Renal cortical epithelial cell (primary cell): ENCODE measurements at regions not wholly inside any gene's neighbourhood (a gene's known extent, or its start where the extent isn't known, plus 50 kb on each side); places are given as distances from the start of the nearest gene placed in this dataset.
A peak's percentile ranks its signal among the peaks of the same experiment; 100 is the strongest.

ENCODE experiments used
- DNase-seq: peaks from one replicate; pipeline ENCODE4 v3.0.0-alpha.2; 2011; ENCODE audit warnings: low read depth

DNA sequence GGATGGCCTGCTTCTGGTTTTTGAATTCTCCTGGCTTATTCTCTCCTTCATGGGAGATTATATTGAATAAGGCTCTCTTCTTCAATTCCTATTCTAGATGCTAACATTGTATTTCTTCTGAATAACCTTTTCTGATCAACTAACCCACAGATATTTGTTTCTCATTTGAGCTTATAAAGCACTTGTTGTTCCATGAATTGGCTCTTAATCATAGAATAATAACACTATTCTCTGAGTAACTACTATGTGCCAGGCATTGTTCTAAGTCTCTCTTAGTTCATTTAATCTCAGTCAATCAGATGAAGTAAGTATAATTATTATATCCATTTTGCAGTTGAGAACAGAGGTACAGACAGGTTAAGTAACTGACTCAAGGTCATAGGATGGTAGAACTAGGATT is 136.3 kb upstream of the MLIP start:
- DNase-seq, result no peak

DNA sequence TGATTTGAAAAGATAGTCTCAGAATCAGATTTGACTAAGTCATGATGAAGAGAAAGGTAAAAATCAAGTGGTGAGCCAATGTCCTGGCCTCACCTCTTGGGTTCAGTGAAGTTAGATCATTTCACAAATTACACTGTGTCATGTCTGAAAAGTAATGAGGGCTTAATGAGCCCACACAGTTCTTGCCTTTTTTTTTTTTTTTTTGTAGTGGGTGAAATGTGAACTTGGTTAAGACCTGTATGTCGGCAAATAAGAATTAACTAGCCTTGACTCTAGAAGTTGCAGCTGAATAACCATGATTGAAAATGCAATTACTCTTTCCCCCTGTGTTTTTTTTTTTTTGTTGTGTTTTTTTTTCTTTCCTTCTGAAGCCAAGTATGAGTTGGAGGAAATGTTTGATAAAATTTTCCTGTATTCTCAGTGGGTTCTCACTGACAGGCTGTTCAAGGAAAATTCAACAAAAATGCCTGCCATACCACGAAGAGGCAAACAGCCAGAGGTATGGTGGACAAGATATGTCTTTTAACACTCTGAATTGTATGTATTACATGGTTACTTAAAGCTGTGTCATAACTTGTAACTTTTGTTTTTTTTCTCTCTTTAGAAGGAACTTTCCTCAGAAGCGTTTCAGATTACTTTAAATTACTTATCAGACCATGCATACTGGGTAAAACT is 135.2 kb upstream of the MLIP start:
- peak; percentile 94 for DNase-seq

DNA sequence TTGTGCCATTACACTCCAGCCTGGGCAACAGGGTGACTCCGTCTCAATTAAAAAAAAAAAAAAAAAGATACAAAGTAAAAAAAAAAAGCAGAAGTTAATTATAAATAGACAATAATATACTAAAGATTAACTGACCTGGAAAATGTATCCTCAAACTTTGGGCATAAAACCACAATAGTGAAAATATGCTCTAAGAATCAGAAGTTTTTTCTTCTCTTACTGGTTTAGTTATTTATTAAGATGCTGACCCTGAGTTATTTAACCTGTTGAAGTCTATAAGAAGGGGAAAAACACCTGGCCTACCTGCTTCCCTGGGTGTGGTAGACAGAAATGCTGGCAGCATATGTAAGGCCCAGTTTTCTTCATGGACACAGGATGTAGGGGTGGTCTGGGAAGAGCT is 133.7 kb upstream of the MLIP start:
- peak; percentile 41 for DNase-seq

DNA sequence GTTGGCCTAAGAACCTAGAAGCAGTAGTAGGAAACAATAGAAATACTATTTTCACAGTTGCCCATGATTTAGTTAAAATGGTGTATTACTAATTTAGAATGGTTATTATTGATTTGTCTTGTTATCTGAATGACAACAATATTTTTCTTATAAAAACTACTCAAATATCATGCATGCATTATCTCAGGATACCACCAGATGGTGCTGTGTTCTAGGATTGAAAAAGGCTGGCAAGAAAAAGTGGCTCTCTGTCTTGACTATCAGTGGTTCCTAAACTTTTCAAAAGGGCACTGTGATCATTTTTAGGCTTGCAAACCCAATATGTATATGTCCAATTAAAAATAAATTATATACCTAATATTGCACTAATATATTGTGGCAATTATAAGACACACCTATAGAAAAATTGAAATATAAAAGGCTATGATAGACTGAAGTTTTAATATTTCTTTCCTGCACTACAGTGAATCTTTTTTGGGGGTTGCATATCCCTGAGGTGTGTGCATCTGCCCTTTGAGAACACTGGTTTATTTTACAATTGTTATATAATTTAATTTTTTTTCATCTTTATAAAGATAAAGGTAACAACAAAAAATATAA is 131.7 kb upstream of the MLIP start:
- peak; percentile 65 for DNase-seq

DNA sequence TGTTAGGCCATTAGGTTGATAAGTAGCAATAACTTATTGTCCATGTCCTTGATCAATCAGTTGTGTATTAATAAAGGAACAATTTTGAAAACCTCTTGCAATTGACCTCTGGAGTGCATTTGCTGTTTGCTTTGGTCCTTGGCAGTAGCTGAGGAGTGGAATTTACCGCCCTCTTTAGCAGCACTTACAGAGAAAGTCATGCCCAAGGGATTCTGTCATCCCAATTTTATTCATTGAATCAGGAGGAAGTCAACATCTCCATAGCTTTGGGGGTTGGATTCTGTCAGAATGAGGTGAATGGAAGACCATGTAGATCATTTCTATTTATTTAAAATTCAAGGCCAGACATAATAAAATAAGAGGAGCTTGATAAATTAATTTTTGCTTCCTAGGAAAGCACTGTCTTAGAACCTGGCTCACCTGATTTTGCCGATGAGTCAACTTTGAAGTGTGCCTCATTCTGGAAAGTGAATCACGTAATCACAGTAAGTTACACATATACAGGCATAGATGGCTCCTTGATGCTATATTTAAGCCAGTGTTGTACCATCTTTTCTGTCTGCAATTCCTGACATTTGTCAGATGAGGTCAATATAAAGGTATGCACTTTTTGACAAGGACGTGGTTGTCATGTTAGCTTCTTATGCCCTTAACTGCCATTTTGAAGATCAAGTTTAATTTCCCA is 128.7 kb upstream of the MLIP start:
- DNase-seq, result peak; percentile 76

DNA sequence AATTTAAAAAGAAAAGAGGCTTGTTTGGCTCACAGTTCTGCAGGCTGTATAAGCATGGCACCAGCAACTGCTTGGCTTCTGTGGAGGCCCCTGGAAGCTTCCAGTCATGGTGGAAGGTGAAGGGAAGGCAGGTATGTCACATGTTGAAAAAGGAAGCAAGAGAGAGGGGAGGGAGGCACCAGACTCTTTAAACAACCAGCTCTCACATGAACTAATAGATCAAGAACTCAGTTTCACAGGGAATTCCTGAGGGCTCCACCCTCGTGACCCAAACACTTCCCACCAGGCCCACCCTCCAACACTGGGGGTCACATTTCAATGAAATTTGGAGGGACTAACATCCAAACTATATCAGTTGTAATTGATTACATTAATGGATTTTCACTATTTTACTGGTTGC is 127.9 kb upstream of the MLIP start:
- no peak for DNase-seq

DNA sequence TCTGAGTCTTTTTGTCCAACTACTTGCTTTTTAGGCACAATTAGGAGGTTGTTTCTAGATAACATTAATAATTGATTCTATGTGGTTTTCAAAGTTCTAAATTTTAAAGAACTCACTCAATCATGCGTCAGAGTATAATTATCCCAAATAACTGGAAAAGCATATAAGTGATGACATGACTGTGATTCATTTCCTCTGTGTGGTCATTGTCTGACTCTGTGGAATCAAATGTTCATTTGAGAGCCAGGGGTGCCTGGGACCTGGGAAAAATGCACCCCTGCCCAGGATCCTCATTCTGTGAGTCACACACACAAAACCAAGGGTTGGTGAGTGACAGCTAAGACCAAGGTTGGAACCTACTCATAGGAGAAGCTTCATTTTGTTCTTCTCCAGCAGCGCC is 127.1 kb upstream of the MLIP start:
- DNase-seq, result peak; percentile 97

DNA sequence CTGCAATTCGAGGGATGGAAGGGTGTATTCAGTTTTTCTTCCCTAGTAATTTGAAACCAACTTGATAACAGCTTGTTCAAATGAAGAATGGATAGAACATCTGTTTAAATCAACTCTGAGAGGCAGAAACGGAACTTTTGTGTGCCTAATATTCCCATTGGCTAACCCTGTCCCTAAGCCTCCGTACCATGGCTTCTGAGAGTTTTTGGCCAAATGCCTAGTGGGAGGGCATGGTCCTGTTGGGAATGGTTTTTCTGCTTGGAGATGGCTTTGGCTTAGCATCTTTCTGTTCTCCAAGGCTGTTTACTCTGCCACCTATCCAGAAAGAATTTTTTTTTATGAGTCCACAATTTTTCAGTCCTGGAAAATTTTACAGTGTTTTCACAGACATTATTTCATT is 126.7 kb upstream of the MLIP start:
- no peak for DNase-seq

DNA sequence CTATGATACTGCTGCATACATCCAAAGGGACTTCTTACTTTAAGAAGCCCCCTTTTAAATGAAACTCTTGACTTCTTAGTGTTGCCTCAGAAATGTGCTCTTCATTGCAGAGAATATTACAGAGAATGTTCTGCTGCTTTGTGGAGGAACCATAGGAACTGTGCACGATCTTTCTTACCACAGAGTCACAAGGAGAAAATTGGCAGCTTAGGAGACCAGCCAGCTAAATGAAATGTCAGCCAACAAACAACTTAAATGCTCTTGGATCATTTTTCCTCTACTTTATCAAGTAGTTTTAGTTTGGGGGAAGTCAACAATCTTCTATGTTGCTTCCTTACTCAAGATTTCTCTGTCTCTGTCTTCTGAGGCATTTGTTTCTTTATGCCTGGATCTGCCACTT is 125.9 kb upstream of the MLIP start:
- no peak for DNase-seq

DNA sequence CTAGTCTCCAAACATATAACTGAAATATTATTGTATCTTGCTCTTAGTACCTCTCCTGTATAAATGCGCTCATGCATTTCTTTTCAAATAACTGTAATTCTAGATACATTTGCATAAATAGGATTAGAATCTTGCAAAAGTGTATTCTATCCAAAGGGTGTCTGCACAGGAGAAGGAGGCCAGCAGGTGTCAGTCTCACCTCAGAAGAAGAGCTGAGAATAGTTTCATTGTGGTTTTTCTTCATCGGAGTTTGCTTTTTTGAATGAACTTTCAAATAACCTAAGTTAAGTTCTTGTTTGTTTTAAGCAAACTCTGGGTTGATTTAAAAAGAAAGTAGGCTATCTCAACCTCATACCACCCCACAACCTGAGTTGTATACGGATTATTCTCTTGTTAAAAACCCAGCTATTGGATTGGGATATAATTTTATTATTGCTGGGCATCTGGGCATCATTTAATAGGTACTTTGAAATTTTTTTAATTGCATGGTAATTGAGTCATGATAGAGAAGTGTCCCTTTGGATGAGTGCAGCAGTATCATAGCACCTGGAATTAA is 125.0 kb upstream of the MLIP start:
- peak; percentile 68 for DNase-seq

DNA sequence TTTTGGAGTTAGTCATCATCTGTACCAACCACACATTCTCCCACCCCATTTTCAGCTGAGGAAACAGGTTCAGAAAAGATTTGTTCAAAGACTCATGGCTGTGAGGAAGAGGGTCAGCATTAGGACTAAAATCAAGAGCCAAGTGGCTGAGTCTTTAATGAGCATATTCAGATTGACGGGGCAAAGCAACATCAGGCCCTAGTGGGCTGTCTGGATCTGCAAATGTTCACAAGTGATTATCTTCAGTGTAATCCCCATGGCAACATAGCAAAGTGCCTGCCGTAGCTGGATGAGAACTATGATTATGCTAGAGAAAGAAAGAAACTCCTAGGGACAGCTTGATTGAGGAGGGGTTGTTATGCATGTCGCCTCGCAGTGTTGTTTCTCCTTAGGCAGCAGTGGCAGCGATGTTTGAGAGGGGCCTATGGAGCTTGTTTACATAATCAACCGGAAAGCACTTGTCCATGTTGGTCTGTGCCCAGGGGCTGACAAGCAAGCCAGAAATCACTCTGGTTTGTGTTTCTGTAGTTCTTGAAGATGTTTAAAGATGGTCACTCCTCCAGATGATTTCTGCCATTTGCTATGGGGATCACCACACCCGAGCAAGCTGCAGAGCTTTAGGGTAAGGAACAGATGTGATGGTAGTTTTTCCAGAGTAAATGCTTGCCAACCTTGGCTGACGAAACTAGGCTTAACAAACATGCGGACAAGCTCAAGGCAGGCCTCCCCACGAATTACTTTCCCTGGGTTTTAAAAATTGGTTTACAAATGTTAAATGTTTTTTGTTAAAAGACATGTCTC is 124.3 kb upstream of the MLIP start:
- DNase-seq, result no peak

DNA sequence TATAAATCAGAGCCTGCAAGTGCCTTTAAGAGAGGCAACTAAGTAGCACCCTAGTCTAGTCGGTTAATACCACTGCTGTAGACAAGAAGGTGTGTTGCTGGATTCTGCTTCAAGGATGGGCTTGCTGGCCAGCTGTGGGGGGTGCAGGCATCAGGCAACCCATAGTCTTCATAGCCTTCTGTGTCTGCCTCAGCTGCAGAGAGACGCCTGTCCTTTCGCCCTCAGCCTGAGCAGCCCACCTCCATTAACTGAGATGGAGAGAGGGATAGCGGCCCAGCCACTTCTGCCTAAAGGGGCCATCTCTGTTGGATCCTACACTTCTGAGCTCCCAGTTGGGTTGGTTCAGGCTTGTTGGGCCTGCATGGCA is 123.7 kb upstream of the MLIP start:
- DNase-seq, result no peak

DNA sequence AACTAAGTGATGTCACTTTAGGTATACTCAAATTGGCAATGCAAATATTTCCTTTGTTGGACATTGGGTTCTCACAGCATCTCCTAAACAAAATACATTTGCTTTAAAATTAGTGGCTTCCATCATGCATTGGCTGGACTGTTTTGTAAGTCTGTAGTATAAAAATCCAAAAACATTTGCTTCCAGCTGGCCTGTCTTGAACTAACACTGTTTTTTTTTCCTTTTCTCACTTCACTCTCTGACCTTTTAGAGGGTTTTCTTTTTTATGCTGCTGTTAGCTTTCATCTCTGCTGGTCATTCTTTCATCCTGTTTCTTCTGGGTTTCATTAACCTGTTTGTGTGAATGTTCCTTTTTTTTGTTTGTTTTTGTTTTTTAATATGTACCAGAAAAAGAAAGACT is 121.7 kb upstream of the MLIP start:
- no peak for DNase-seq

DNA sequence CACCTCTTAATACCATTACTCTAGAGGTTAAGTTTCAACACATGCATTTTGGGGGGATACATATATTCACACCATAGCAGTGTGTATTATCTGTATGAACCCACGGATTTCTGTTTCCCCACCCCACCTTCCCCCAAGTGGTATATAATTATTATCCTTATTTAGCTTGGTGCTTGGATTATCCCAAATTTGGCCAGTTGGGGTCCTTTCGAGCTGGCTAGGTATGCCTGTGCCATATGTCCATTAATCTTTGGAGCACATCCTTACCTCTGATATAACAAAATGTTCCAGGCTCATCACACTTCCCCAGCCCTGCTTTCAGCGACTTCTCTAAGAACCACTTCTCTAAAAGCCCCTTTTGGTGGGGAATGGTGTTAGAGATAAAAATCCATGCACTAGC is 118.7 kb upstream of the MLIP start:
- DNase-seq, result no peak

DNA sequence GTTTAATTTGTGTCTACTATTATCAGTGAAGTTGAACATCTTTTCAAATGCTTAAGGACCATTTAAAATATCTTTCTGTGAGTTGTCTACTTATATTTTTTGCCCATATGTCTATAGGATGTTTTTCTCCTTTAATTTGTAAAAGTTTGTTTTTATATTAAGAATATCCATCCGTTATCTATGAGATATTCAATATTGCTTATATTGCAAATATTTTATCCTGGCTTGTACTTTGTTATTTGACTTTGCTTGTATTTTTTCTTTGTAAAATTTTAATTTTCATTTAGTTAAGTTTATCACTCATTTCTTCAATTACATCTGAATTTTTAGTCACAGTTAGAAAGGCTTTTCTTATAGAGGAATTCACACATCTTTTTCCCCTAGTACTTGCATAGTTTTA is 117.0 kb upstream of the MLIP start:
- DNase-seq, result no peak

DNA sequence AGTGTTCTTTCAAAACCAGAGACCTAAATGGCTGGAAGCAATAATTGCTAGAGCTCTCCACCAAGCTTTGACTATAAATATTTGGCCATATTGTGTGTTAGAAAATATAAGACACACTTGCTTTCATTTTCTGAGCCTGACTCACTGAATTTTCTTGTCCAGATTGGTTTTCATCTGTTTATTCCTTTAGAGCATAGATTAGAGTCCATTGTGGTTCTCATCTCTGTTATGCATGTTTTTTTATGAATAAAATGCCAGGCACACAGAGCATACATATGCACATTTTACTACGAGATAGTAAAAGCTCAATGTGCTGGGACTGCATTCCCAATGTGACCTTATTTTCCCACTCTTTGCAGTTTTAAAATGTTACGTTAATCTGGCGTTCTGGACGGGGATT is 115.3 kb upstream of the MLIP start:
- no peak for DNase-seq

DNA sequence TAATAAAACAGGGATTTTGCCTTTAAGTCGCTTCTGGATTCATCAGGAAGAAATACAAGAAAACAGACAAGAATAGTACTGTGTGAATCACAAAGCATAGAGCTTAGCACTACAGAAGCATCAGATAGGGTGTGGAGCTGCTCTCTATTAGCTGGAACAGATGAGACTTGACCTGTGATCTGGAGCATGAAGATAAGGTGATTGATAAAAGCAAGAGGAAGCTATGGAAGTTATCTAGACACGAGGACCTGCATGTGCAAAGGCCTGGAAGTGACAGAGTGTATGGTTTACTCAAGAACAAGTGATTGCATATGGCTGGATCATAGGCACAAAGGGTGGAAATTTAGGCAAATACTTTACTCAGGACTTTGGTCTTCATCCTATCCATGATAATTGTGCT is 112.9 kb upstream of the MLIP start:
- DNase-seq, result no peak

DNA sequence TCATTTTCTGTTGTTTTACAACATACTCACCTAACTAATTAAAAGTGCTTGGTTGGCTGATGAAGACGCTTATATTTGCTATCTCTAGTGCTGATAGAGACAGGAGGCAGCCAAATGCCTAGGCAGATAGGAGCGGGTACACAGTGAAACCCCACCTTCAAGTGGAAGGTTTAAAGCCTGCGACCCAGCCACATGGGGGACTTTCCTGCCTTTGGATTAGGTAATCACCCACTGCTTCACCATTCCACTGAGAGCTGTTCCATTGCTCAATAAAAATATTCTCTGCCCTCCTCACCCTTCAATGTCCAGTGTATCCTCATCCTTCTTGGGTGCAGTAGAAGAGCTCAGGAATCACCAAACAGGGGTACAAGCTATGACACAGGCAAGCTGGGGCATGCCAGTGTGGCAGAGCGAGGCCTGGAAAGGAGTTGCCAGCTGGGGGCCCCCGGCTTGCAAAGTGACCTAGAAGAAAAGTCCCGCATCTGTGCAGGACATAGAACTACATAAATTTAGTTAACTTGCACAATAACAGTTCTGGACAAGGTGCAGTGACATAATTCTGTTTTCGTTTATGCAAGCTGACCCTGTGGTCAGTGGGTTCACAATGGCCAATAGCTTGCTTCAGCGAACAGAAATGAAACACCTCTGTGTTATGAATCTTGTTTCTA is 112.0 kb upstream of the MLIP start:
- DNase-seq, result no peak

DNA sequence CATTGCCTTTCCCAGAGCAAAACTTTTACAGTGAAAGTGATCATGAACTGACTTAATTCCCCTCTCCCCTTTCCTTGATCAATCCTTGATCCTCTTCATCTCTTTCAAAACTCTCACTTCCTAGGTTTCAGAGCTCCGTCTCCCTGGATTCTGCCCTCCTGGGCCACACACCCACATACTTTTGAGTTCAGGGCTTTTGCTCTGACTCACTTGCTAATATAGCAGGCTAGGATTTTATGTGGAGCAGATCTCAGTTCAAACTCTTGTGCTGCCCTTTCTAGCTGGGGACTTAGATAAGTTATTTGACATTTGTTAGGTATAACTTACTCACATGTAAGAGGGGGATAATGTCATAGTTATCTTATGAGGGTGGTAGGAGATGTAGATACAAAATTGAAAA is 109.1 kb upstream of the MLIP start:
- no peak for DNase-seq

DNA sequence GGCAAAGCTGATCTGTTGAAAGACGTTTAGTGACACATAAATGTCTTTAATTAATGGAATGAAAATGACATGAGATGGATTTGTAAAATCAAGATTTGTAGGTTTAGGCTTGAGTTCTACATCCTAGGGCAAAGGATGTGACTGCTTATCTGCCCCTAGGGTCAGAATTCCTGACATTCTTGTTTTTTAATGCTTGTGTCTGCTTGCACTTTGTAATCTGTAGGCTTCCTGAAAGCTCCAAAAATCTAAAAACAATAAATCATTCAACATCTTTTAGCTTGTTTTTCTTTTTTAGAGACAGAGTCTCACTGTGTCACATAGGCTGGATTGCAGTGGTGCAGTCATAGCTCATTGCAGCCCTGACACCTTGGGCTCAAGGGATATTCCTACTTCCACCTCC is 107.9 kb upstream of the MLIP start:
- DNase-seq, result no peak

DNA sequence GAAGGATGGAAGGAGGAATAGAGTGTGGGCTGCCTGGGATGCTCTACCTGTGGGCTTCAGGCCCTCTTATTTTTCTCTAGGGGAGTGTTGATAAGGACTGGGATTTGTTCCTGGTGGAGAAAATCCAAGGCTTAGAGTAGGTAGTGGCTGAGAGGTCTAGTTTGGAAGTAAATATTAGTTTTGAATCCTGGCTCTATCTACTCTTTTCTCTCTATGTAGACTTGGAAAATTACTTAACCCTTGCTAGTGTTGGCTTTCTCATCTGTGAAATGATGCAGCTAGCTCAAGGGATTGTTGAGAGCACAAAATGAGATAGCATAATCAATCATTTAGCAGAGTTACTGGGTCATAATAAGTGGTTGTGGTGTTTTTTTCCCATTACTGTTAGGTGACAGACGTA is 102.7 kb upstream of the MLIP start:
- no peak for DNase-seq

DNA sequence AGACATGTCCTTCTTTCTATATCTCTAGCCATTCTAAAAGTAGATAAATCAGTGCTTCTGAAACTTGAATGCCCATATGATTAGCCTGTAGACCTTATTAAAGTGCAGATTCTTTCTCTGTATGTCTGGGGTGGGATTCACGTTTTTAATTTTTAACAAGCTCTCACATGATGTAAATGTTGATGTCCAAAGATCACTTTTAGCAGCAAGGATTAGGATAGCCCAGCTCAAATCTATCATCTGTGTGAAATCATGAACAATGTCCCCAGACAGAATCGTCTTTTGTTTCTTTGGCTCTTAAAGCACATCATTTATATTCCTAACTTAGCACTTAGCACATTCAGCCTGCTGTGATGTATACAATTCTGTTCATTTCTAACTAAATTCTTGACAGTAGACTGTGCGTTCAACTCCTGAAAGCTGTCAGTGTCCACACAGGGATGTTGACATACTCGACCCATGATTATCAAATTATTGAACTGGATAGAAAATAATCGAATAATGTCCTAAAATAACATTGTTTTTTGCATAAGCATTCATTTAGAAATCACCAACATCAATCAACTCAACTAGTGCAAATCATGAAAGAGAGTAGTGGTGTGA is 102.1 kb upstream of the MLIP start:
- DNase-seq, result no peak
